ENCODE measurements at regions not wholly inside any gene's neighbourhood (a gene's known extent, or its start where the extent isn't known, plus 50 kb on each side); places are given as distances from the start of the nearest gene placed in this dataset.
"Not testable (repeated sequence)": the region's sequence is repeated elsewhere in the genome, so short reads cannot be mapped to it uniquely, and the experiment has no call there.

DNA sequence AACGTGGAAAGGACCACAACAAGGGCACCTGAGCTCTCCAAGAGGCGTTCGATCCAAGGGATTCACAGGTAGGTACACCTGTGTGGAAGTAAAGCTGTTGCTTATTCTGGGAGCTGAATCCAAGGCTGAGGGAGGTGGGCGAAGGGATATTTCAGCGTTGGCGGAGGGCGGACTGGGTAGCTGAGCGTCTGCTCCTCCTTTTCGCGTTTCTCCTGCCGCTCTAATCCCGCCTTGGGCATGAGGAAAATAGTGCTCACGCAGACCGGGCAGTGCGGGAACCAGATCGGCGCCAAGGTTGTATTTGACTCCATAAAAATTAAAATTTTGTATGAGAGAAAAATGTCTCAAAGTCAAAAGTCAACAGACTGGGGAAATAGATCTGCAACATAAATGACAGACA lies 3966.2 kb upstream of the OR11H1 start:
- not testable (repeated sequence) for DNase-seq (ENCODE audit: low read depth); H3K4me3 ChIP-seq (ENCODE audit: low read depth, low read length)

DNA sequence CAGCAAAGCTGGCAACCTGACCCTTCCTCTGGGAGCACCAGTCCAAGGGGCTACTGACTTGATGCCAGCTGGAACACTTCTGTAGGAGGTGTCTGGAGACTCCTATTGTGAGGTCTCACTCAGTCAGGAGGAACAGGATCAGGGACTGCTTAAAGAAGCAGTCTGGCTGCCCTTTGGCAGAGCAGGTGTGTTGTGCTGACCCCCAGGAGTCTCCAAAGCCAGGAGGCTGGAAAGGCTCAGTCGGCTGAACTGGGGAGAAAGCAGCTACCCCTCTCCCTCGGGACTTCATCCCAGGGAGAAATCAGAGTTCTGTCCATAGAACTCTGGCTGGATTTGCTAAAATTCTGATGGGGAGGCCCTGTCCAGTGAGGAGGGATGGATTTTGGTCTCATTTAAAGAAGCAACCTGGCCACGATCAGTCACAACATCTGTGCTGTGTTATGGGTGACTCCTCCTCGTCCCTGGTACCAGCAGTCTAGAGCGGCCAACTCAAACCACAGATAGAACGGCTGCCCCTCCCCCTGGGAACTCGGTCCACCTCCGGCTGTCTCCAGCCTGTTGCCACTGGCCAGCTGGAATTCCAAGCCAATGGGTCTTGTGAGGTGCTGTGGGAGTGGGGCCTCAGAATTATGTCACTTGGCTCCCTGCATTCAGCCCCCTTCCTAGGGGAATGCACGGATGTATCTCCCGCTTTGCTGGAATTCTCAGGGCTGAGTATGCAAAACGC lies 3959.0 kb upstream of the OR11H1 start:
- not testable (repeated sequence) for H3K4me3 ChIP-seq (ENCODE audit: low read depth, low read length); DNase-seq (ENCODE audit: low read depth)

DNA sequence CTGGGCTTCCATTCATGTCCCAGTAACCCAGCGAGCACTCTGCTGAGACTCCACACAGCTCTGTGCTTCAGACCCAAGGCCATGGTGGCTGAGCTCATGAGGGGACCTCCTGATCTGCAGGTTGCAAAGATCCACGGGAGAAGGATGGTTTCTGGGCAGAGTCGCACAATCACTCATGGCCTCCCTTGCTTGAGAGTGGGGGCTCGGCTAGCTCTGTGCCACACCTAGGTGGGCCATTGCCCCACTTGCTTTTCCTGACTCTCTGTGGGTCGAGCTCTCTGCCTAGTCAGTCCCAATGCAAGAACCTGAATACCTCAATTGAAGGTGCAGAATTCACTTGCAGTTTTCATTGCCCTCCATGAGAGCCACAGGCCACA lies 3958.4 kb upstream of the OR11H1 start:
- DNase-seq (ENCODE audit: low read depth): not testable (repeated sequence)

DNA sequence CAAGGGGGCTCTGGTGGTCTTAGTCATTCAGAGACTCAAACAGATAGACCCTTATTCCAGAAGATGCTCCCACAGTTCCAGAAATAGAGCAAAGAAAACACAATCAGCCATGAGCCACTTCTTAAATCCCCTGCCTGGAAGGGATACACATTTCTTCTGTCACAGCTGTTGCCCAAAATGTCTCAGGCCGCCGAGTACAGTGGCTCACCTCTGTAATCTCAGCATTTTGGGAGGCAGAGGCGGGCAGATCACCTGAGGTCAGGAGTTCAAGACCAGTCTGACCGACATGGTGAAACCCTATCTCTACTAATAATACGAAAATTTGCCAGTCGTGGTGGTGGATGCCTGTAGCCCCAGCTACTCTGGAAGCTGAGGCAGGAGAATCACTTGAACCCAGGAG lies 3954.8 kb upstream of the OR11H1 start:
- H3K4me3 ChIP-seq (ENCODE audit: low read depth, low read length); DNase-seq (ENCODE audit: low read depth): not testable (repeated sequence)

More for the DNA sequence above, 3958.4 kb upstream of the OR11H1 start:
- not testable (repeated sequence) for H3K4me3 ChIP-seq (ENCODE audit: low read depth, low read length)

DNA sequence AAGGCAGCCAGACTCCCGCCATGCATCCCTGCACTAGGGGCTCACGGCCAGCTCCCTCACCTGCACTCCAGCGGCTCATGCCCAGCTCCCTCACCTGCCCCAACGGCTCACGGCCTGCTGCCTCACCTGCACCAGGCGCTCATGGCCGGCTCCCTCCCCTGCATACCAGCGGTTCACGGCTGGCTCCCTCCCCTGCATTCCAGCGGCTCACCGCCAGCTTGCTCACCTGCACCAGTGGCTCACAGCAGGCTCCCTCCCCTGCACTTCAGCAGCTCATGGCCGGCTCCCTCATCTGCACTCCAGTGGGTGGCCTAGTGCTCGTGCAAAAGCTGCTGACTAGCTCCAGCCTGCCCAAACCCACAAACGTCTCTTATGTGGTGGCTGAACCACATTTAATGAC lies 3953.8 kb upstream of the OR11H1 start:
- DNase-seq (ENCODE audit: low read depth); H3K4me3 ChIP-seq (ENCODE audit: low read depth, low read length): not testable (repeated sequence)

DNA sequence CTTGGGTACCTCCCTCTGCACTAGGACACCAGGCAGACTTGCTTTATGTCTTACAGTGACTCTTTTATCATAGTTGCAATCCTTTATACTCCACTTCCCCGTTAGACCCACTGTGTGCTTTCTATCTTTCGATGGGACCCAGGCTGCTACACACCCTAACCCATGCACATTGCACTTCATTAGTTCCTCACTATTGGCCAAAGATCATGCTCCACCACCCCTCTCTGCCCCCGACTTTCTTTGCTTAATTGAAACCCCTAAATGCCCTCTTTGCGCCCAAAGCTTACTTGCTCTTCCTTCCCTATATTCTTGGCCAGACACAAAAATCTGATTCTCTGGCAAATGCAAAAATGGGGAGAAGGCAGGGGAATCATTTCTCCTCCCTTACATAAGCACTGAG lies 3953.3 kb upstream of the OR11H1 start:
- not testable (repeated sequence) for H3K4me3 ChIP-seq (ENCODE audit: low read depth, low read length); DNase-seq (ENCODE audit: low read depth)

DNA sequence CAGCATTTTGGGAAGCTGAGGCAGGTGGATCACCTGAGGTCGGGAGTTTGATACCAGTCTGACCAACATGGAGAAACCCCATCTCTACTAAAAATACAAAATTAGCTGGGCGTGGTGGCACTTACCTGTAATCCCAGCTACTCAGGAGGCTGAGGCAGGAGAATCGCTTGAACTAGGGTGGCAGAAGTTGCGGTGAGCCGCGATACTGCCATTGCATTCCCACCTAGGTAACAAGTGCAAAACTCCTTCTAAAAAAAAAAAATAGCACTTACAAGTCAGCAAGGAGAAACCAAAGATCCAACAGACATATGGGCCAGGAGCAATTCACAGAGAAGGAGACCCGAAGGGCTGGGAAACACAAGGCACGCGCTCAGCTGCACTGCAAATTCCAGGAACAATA lies 3951.3 kb upstream of the OR11H1 start:
- DNase-seq (ENCODE audit: low read depth); H3K4me3 ChIP-seq (ENCODE audit: low read depth, low read length): not testable (repeated sequence)

DNA sequence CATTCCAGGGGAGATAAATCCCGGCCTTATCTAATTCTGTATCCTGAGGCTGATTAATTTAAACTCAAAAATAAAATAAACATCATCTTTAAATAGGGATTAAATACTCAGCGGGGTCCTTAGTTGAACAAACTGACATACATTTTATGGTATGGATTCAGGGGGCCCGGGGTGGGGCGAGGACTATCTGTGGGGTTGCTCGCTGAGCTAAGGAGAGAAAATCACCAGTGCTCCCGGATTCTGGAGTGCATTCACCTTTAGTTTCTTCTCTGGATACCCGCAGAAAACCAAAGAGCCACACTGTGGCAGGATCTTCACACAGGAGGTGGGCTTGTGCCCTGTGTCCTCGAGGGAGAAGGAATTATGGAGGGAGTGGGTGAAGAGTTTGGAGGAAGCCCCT lies 3949.9 kb upstream of the OR11H1 start:
- not testable (repeated sequence) for DNase-seq (ENCODE audit: low read depth); H3K4me3 ChIP-seq (ENCODE audit: low read depth, low read length)

DNA sequence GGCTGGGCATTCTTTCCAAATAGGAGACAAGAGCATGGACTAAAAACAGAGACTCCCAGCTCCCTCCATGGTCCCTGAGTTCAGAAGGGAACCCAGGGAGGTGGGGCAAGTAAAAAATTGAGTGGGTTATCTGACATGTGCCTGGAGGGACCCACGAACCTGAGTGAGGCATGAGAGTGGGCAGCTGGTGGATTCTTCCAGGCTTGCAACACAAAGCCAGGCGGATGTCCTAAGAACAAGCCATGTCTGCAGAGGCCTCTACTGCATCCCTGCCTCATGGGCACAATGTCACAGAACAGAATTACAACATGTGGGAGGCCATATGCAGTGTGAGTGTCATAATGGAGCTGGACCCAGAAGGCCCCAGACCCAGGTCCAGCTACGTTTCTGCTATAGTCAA lies 3949.4 kb upstream of the OR11H1 start:
- H3K4me3 ChIP-seq (ENCODE audit: low read depth, low read length); DNase-seq (ENCODE audit: low read depth): not testable (repeated sequence)

DNA sequence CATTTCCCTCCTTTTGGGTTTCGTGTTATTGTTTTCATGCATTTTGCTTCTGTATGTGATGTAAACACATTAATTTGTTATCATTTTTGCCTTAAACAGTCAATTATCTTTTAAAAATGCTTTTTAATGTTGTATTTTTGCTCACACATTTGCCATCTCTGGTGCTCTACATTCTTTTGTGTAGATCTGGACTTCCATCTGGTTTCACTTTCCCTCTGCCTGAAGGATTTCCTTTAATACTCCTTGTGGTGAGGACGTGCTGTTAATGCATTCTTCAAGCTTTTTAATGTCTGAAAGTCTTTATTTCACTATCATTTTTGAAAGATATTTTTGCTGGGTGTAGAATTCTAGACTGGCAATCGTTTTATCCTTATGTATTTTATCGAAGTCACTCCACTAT lies 3945.9 kb upstream of the OR11H1 start:
- DNase-seq (ENCODE audit: low read depth); H3K4me3 ChIP-seq (ENCODE audit: low read depth, low read length): not testable (repeated sequence)

DNA sequence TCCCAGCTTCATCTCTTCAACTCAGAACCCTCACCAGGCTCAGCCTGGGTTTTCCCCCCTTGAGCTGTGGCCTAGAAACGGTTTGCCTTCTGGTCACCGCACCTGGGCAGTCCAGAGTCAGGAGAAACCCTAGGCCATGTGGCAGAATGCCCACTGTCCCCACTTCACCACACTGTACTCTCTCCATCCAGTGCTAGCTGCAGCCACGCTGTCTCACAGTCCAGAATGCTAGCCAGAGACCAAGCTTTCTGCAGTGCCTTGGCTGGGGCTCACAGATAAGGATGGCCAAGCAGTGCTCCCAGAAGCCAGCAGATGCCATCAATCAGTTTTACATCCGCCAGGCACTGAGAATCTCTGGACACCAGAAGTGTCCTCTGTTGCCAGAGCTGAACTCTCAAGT lies 3943.8 kb upstream of the OR11H1 start:
- not testable (repeated sequence) for DNase-seq (ENCODE audit: low read depth); H3K4me3 ChIP-seq (ENCODE audit: low read depth, low read length)

DNA sequence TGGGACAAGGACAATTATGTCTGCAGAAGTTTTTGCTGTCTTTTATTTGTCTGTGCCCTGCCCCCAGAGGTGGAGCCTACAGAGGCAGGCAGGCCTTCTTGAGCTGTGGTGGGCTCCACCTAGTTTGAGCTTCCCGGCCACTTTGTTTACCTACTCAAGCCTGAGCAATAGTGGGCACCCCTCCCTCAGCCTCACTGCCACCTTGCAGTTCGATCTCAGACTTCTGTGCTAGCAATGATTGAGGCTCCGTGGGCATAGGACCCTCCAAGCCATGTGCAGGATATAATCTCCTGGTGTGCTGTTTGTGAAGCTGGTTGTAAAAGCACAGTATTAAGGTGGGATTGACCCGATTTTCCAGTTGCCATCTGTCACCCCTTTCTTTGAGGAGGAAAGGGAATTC lies 3933.4 kb upstream of the OR11H1 start:
- not testable (repeated sequence) for H3K4me3 ChIP-seq (ENCODE audit: low read depth, low read length); DNase-seq (ENCODE audit: low read depth)

DNA sequence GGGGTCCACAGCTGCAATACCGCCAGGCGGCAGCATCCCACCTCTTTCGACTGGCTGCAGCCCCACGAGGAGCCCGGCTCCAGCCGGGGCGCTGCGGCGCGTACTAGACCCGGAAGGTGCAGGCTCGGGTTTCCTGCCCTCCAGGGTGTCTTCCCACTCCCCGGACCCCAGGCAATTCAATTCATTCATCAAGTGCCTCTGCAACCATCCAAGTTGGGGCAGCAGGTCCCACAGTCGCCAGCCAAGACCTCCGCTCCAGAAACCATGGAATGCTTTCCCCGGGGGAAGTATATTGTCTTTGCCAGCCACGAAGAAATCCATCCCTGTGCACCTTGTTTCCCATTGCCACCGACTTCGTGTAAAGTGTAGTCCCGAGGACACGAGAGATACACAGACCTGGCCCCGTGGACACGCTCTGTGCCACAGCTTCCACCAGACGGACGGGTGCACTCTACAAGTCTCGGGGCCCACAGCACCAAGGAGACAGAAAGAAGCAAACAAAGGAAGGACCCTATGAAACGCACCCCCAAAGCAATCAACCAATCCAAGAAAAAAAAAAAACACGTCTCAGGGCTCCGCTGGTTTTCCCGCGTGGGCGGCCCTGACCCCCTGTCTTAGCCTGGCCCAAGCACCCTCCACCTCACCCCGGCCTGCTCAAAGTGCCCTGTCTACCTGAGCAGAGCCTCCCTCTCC lies 3930.2 kb upstream of the OR11H1 start:
- DNase-seq (ENCODE audit: low read depth); H3K4me3 ChIP-seq (ENCODE audit: low read depth, low read length): not testable (repeated sequence)

DNA sequence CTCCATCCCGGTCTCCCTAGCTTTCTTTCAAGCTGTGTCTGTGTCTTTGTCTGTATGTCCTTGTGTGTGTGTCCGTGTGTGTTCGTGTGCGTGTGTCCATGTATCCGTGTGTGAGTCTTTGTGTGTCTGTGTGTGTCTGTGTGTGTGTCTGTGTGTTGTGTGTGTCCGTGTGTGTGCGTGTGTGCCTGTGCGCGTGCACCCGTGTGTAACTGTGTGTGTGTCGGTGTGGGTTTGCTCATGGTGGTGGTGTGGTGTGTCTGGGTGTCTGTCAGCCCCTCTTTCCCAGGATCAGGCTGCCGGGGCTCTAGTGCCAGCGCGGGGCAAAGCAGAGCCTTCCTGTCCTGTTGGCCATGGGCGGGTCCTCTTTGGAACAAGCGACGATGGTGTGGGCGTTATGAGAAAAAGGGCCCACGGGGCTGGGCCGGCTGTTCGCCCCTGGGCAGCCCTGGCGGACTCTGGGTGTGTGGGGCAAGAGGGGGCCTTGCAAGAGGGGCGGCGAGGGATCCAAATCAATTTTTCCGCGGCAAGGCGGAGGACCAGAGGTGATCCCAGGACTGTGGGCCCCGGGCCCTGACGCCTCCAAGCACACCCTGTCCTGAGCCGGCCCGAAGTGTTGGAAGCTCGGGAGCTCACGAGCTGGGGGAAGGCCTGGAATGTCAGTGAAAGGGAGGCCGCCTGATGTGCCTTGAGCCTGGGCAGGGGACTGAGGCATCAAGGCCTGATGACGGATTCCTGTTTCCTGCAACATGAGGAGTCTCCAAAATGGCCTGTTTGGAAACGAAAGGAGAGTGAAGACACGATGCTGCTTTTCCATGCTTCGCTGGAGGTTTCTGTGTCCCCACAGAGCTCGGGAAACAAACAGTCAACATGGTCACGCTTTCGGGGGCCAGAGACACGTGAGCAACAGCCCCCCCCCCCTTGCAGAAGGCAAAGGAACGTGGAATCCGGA lies 3929.2 kb upstream of the OR11H1 start:
- TF ChIP-seq, protein P1, sequence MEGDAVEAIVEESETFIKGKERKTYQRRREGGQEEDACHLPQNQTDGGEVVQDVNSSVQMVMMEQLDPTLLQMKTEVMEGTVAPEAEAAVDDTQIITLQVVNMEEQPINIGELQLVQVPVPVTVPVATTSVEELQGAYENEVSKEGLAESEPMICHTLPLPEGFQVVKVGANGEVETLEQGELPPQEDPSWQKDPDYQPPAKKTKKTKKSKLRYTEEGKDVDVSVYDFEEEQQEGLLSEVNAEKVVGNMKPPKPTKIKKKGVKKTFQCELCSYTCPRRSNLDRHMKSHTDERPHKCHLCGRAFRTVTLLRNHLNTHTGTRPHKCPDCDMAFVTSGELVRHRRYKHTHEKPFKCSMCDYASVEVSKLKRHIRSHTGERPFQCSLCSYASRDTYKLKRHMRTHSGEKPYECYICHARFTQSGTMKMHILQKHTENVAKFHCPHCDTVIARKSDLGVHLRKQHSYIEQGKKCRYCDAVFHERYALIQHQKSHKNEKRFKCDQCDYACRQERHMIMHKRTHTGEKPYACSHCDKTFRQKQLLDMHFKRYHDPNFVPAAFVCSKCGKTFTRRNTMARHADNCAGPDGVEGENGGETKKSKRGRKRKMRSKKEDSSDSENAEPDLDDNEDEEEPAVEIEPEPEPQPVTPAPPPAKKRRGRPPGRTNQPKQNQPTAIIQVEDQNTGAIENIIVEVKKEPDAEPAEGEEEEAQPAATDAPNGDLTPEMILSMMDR (IDR thresholded peaks at IDR 0.05; ENCODE audit: insufficient read depth, low read depth, low read length): no peak
- no peak for DNase-seq (ENCODE audit: low read depth)
- no peak overlapping the region for H3K4me3 ChIP-seq (ENCODE audit: low read depth, low read length)

DNA sequence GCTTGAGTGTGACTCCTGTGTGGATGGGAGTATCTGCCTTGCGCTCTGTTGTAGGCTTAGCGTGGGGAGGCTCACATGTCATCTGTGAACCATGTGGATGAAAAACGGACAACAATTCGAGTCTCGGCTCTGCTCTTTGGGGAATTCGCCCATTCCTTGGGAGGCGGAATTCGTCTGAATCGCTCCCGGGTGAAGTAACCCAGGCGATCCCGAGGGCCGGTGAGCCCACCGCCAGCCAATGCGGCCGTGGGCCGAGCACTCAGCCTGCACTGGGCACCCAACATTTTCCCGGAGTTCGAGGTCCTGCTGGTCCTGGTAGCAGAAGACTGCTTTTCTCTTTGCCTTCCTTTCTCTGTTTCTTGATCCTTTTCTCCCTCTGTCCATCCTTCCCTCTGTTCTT lies 3928.5 kb upstream of the OR11H1 start:
- not testable (repeated sequence) for DNase-seq (ENCODE audit: low read depth); H3K4me3 ChIP-seq (ENCODE audit: low read depth, low read length)

DNA sequence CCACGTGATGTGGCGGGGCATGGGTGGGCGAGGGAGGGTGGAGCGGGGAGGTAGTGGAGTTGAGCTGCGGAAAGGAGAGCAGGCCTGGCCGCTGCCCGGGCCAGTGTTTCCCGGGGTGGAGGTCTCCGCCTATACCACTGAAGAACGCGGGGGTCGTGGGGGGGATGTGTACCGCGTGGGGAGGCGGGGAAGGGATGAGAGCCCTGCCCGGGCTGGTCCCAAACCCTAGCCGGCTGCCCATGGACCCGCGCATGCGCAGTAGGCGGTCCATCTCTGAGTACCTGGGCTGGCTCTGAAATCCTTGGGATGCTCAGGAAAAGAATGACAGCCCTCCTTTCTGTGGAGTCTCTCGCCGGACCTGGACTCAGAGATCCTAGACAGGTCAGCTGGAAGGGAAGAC lies 3927.8 kb upstream of the OR11H1 start:
- H3K4me3 ChIP-seq (ENCODE audit: low read depth, low read length); DNase-seq (ENCODE audit: low read depth): not testable (repeated sequence)

DNA sequence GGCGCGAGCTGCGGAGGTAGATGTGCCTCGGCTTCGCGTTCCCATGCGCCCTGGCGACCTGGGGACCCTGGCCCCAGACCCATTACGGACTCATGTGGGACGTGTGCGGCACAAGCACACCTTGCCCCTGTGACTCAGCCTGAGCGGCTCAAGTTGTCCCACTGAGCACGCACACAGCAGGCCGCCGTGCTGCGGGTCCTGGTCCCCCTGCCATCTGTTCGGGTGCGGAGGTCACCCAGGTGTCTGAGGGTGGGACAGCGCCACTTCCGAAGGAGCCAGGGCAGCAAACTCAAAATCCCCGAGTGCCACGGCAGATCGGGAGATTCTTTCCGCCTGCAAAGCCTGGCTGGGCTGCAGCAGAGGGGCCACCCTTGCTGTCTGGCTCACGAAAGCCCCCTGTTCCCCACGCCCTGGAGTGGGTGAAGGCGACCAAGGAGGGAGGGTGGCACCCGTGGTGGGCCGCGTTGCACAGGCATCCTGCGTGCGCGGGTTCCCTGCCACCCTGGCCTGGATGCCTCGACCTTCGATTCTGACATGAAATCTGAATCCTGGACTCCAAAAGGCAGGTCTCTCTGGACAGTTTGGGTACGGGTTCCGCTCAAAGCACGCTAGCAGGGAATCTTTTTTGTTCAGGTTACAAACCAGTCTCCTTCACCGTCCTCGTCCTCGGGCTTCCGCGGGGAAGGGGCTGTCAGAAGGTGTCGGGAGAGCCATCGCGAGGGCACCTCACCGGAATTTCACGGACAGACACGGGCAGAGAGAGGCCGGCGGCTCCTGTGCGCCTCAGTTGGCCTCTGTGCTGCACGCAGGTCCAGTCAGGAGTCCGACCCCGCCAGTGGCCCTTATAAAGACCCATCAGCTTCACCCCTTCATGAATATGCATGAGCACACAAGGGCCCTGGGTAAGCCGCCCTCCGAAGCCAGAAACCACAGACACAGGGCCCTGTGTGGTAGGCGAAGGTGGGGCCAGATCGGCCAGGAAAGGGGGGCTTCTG lies 3926.8 kb upstream of the OR11H1 start:
- DNase-seq (ENCODE audit: low read depth); H3K4me3 ChIP-seq (ENCODE audit: low read depth, low read length): not testable (repeated sequence)
